Type B pancreatic cell (in vitro differentiated cells): ENCODE measurements at regions not wholly inside any gene's neighbourhood (a gene's known extent, or its start where the extent isn't known, plus 50 kb on each side); places are given as distances from the start of the nearest gene placed in this dataset.
"Not testable (repeated sequence)": the region's sequence is repeated elsewhere in the genome, so short reads cannot be mapped to it uniquely, and the experiment has no call there.

Experiments used
- DNase-seq: peaks from one replicate; pipeline ENCODE4 v3.0.0; 2021; ENCODE audit warnings: mixed read lengths; ENCODE audit not compliant: unreplicated experiment; ENCODE audit errors: extremely low spot score
- H3K27ac Mint-ChIP-seq: 2 replicates; pipeline ENCODE4 v1.8.0; 2021; ENCODE audit warnings: mild to moderate bottlenecking, mixed read lengths
- H3K27me3 Mint-ChIP-seq: 2 replicates; pipeline ENCODE4 v1.8.0; 2021; ENCODE audit warnings: mixed read lengths
- H3K36me3 Mint-ChIP-seq: 2 replicates; pipeline ENCODE4 v1.8.0; 2021; ENCODE audit warnings: mixed read lengths
- H3K4me1 Mint-ChIP-seq: one replicate; pipeline ENCODE4 v1.8.0; 2021; ENCODE audit warnings: mixed read lengths; ENCODE audit not compliant: unreplicated experiment
- H3K4me3 Mint-ChIP-seq: 2 replicates; pipeline ENCODE4 v1.8.0; 2021; ENCODE audit warnings: mild to moderate bottlenecking, mixed read lengths
- H3K9me3 Mint-ChIP-seq: 2 replicates; pipeline ENCODE4 v1.8.0; 2021; ENCODE audit warnings: mixed read lengths
- TF ChIP-seq, protein P1 (sequence below): fragments of 200-600 bp; sonication (generic); conservative IDR thresholded peaks from 2 replicates; pipeline ENCODE4 v1.5.0; 2021; ENCODE audit warnings: antibody characterized with exemption, mild to moderate bottlenecking

DNA sequence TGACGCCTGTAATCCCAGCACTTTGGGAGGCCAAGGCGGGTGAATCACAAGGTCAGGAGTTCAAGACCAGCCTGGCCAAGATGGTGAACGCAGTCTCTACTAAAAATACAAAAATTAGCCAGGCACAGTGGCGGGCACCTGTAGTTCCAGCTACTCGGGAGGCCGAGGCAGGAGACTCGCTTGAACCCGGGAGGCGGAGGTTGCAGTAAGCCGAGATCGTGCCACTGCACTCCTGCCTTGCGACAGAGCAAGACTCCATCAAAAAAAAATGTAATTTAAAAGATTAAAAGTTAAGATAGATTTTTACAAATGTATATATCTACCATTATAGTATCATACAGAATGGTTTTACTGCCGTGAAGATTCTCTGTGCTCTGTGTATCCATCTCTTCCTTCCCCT is 1464.1 kb downstream of the FOXD4L5 start:
- not testable (repeated sequence) for H3K4me1 Mint-ChIP-seq, H3K4me3 Mint-ChIP-seq, H3K27ac Mint-ChIP-seq, DNase-seq
- Mint-ChIP-seq H3K27me3 (peaks cover 25% of the 10 kb centered on the region), H3K36me3 (peaks cover 11% of the 10 kb centered on the region), H3K9me3 (peaks cover 19% of the 10 kb centered on the region)

DNA sequence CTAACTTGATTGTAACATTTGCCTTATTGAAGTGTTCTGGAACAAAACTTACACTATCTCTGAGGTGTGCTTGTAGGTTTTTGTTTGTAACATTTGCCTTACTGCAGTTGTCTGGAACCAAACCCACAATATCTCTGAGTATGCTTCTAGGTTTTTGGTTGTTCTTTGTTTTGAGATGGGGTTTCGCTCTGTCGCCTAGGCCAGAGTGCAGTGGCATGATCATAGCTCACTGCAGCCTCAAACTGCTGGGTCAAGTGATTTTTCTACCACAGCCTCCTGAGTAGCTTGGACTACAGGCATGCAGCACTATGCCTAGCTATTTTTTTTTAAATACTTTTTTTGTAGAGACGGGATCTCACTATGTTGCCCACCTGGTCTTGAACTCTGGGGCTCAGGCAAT is 1464.6 kb downstream of the FOXD4L5 start:
- DNase-seq, H3K4me3 Mint-ChIP-seq, H3K27ac Mint-ChIP-seq, H3K4me1 Mint-ChIP-seq: not testable (repeated sequence)
- H3K27me3 Mint-ChIP-seq = peaks cover 25% of the 10 kb centered on the region
- H3K36me3 Mint-ChIP-seq = peaks cover 11% of the 10 kb centered on the region
- peaks cover 19% of the 10 kb centered on the region for H3K9me3 Mint-ChIP-seq

DNA sequence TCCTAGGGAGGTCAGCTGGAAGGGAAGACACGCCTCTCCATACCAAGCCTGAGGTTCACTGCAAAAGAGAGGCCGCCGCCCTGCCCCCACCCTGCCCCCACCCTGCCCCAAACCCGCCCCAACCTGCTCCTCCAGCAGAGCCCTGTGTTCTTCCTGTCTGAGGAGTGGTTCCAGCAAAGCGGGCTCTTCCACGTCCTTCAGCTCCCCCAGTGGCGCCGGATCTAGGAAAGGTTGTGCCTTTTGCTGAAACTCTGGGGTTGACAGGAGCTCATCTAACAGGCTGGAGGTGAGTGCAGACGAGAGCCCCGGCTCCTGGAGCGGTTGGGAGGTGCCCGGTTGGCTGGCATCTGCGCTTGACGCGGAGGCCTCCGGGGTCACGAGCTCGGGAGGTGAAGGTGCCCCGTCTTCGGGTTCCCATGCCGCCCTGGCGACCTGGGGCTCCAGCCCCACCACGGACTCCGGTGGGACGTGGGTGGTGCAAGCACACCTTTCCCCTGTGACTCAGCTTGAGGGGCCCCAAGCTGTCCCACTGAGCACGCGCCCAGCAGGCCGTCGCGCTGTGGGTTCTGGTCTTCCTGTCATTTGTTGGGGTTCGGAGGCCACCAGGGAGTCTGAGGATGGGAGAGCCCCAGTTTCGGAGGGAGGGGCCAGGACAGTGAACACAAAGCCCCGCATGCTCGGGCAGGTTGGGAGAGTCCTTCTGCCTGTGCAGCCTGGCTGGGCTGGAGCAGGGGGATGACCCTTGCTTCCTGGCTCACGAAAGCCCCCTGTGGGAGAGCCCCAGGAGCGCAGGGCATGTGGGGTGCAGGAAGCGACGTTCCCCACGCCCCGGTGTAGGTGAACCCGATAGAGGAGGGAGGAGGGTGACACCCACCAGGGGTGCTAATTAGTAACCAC is 1467.1 kb downstream of the FOXD4L5 start:
- Mint-ChIP-seq H3K36me3 (peaks cover 5% of the 10 kb centered on the region), H3K9me3 (peaks cover 12% of the 10 kb centered on the region), H3K4me1 (peaks cover 7% of the 10 kb centered on the region), H3K27me3 (peaks cover 23% of the 10 kb centered on the region), H3K27ac (peak overlapping the region; percentile 69), H3K4me3 (peak overlapping the region; percentile 85)
- DNase-seq = peak; percentile 90
- TF ChIP-seq, protein P1, sequence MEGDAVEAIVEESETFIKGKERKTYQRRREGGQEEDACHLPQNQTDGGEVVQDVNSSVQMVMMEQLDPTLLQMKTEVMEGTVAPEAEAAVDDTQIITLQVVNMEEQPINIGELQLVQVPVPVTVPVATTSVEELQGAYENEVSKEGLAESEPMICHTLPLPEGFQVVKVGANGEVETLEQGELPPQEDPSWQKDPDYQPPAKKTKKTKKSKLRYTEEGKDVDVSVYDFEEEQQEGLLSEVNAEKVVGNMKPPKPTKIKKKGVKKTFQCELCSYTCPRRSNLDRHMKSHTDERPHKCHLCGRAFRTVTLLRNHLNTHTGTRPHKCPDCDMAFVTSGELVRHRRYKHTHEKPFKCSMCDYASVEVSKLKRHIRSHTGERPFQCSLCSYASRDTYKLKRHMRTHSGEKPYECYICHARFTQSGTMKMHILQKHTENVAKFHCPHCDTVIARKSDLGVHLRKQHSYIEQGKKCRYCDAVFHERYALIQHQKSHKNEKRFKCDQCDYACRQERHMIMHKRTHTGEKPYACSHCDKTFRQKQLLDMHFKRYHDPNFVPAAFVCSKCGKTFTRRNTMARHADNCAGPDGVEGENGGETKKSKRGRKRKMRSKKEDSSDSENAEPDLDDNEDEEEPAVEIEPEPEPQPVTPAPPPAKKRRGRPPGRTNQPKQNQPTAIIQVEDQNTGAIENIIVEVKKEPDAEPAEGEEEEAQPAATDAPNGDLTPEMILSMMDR = no peak

DNA sequence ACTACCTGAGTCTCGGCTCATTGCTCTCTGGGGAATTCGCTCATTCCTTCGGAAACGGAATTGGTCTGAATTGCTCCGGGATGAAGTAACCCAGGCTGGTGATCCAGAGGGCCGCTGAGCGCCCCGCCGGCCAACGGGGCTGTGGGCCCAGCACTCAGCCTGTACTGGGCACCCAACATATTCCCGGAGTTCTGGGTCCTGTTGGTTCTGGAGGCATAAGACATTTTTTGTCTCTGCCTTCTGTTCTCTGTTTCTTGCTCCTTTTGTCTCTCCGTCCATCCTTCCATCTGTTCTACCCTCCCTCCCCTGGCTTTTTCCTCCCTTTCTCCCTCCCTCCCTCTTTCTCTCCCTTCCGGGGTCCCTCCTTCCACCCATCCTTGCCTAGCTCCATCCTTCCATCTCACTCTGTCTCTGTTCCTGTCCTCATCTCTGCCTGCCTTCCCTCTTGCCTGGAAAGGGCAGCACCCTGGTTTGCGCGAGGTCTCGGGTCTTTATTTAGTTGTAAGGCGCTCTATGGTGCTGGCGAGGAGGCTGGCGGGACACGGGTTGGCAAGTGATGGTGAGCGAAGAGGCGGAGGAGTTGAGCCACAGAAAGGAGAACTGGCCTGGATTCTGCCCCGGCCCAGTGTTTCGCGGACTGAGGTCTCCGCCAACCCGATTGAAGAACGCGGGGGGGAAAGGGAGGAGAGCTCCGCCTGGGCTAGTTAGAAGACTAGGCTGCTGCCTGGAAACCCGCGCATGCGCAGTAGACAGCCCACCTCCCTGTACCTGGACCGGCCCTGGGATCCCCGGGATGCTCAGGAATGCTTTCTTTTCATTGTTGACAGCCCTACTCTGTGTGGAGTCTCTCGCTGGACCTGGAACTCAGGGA is 1468.0 kb downstream of the FOXD4L5 start:
- DNase-seq = peak; percentile 93
- H3K9me3 Mint-ChIP-seq = peaks cover 12% of the 10 kb centered on the region
- peak overlapping the region; percentile 85 for H3K4me3 Mint-ChIP-seq
- peaks cover 23% of the 10 kb centered on the region for H3K27me3 Mint-ChIP-seq
- peaks cover 7% of the 10 kb centered on the region for H3K4me1 Mint-ChIP-seq
- TF ChIP-seq, protein P1 = no peak
- H3K36me3 Mint-ChIP-seq = peaks cover 5% of the 10 kb centered on the region
- H3K27ac Mint-ChIP-seq = peak overlapping the region; percentile 69

DNA sequence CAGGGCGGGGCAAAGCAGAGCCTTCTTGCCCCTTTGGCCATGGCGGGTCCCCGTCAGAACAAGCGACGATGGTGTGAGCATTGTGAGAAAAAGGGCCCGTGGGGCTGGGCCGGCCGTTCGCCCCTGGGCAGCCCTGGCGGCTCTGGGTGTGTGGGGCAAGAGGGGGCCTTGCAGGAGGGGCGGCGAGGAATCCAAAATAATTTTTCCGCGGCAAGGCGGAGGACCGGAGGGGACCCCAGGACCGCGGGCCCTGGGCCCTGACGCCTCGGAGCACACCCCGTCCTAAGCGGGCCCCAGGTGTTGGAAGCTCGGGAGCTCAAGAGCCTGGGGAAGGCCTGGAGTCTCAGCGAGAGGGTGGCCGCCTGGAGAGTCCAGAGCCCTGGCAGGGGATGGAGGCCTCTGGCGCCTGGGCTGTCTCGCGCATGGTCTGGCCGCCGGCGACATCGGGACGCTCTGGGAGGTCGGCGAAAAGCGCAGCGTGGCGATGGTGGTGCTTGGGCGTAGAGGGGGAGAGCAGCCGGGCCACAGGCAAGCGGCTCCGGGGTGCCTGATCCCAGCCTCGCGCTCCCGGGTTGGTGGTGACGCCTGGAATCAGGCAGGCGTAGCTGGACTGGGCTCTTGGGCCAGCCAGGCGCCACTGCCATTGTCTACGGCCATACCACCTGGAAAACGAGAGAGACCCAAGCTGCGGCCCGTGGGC is 1469.9 kb downstream of the FOXD4L5 start:
- Mint-ChIP-seq H3K27me3 (peaks cover 19% of the 10 kb centered on the region), H3K9me3 (peaks cover 12% of the 10 kb centered on the region)
- H3K27ac Mint-ChIP-seq, DNase-seq, H3K4me3 Mint-ChIP-seq, H3K4me1 Mint-ChIP-seq, H3K36me3 Mint-ChIP-seq: not testable (repeated sequence)

DNA sequence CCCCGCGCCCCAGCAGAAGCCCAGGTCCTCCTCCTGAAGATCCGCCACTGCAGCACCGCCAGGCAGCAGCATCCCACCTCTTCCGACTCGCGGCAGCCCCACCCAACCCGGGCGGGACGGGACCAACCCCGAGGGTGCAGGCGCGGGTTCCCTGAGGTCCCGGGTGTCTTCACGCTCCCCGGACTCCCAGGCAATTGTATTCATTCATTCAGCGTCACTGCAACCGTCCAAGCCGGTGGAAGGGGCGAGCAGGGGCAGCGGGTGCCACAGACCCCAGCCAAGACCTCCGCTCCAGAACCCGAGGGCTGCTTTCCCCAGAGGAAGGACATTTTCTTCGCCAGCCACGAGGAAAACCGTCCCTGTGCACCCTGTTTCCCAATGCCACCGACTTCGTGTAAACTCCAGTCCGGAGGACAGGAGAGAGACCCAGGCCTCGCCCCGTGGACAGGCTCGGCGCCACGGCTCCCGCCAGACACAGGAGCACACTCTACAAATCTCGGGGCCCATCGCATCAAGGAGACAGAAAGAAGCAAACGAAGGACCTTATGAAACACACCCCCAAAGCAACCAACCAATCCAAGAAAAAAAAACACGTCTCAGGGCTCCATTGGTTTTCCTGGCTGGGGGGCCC is 1471.5 kb downstream of the FOXD4L5 start:
- Mint-ChIP-seq H3K9me3 (peaks cover 12% of the 10 kb centered on the region), H3K27me3 (peaks cover 19% of the 10 kb centered on the region)
- not testable (repeated sequence) for H3K36me3 Mint-ChIP-seq, H3K4me1 Mint-ChIP-seq, H3K4me3 Mint-ChIP-seq, DNase-seq, H3K27ac Mint-ChIP-seq

DNA sequence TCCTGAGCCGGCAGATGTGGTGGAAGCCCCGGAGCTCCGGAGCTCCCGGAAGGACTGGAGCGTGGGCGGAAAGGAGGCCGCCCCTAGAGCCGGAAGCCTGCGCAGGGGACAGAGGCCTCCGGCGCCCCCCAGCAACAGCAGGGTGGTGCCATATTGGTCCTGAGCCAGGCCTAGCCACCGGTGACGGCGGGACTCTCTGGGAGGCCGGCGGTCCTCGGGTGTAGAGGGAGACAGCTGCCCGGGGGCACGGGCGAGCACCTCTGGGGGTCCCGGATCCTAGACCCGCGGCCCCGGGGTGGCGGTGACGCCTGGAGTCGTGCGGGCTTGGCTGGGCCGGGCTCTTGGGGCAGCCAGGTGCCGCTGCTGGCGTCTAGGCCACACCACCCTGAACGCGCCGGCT is 1472.2 kb downstream of the FOXD4L5 start:
- not testable (repeated sequence) for H3K4me1 Mint-ChIP-seq, H3K27ac Mint-ChIP-seq, DNase-seq, H3K36me3 Mint-ChIP-seq, H3K9me3 Mint-ChIP-seq, H3K4me3 Mint-ChIP-seq
- H3K27me3 Mint-ChIP-seq = peaks cover 14% of the 10 kb centered on the region

DNA sequence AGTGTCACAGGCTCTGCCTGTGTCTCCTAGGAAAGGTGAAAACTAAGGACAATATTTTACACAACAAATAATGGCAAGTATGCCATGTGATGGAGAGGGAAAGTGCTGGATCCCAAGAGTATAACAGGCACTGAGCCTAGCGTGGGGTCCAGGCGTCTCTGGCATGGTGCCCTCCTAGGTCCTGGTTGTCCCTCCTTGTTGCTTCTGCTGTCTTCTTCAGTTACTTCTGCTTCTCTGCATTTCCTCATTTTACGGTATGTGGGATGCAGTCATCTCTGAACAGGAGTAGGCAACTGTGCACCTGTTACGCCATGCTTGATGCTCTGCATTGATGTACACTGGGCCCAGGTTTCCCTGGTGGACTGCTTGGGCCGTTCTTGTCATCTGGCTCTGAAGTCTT is 1480.8 kb downstream of the FOXD4L5 start:
- H3K27ac Mint-ChIP-seq, DNase-seq, H3K4me1 Mint-ChIP-seq, H3K9me3 Mint-ChIP-seq, H3K4me3 Mint-ChIP-seq, H3K27me3 Mint-ChIP-seq, H3K36me3 Mint-ChIP-seq: not testable (repeated sequence)

DNA sequence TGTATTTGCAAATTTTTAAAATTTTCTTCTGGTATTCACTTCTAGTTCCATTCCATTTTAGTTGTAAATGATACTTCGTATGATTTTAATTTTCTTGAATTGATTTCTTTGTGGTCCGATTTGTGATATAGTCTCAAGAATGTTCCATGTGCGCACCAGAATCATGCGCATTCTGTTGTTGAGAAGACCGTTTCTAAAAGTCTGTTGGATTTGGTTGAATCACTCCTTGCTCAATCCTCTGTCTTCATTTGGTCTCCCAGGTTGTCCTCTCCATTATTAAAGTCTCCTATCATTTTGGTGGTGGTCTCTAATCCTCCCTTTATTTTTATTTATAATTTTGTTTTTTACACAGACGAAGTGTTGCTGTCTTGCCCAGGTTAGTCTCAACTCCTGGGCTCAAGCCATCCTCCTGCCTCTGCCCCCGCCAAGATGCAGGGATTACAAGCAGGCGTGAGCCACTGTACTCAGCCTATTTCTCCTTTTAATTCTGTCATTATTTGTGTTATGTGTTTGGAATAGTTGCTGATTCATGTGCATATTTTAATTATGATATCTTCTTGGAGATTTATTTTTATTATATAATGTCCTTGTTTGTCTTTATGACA is 1490.8 kb downstream of the FOXD4L5 start:
- not testable (repeated sequence) for H3K4me3 Mint-ChIP-seq, H3K9me3 Mint-ChIP-seq, DNase-seq, H3K27me3 Mint-ChIP-seq, H3K36me3 Mint-ChIP-seq, H3K4me1 Mint-ChIP-seq, H3K27ac Mint-ChIP-seq

DNA sequence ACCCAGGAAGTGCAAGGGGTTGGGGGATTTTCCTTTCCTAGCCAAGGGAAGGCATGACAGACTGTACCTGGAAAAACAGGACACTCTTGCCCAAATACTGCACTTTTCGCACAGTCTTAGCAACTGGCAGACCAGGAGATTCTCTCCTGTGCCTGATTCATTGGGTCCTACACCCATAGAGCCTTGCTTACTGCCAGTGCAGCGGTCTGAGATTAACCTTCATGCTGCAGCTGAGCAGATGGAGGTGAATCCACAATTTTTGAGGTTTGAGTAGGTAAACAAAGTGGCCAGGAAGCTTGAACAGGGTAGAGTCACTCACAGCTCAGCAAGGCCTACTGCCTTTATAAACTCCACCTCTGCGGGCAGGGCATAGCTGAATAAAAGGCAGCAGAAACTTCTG is 1497.6 kb downstream of the FOXD4L5 start:
- H3K4me3 Mint-ChIP-seq = not testable (repeated sequence)

More for the DNA sequence above, 1497.6 kb downstream of the FOXD4L5 start:
- H3K4me1 Mint-ChIP-seq, DNase-seq, H3K36me3 Mint-ChIP-seq, H3K9me3 Mint-ChIP-seq, H3K27ac Mint-ChIP-seq, H3K27me3 Mint-ChIP-seq: not testable (repeated sequence)
